ENCODE measurements at regions not wholly inside any gene's neighbourhood (a gene's known extent, or its start where the extent isn't known, plus 50 kb on each side); places are given as distances from the start of the nearest gene placed in this dataset.
A peak's percentile ranks its signal among the peaks of the same experiment; 100 is the strongest.

DNA sequence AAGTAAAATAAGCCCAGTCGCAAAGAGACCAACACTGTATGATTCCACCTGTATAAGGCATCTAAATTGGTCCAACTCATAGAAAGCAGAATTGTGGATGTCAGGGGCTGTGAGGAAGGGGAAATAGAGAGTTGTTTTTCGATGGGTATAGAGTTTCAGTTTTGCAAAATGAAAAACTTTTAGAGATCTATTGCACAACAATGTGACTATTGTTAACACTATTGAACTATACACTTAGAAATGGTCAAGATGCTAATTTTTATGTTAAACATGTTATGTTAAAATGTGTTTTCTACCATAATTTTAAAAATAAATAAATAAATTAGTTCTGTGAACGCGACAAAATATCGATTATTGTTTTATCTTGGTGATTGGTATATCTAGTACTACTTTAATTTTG, 192.4 kb downstream of the PTGER3 start:
- H3K36me3 ChIP-seq, result no peaks in the 10 kb centered on the region
- no peak for DNase-seq
- TF ChIP-seq POLR2A (IDR thresholded peaks at IDR 0.05), result no peak
- TF ChIP-seq, protein P1, sequence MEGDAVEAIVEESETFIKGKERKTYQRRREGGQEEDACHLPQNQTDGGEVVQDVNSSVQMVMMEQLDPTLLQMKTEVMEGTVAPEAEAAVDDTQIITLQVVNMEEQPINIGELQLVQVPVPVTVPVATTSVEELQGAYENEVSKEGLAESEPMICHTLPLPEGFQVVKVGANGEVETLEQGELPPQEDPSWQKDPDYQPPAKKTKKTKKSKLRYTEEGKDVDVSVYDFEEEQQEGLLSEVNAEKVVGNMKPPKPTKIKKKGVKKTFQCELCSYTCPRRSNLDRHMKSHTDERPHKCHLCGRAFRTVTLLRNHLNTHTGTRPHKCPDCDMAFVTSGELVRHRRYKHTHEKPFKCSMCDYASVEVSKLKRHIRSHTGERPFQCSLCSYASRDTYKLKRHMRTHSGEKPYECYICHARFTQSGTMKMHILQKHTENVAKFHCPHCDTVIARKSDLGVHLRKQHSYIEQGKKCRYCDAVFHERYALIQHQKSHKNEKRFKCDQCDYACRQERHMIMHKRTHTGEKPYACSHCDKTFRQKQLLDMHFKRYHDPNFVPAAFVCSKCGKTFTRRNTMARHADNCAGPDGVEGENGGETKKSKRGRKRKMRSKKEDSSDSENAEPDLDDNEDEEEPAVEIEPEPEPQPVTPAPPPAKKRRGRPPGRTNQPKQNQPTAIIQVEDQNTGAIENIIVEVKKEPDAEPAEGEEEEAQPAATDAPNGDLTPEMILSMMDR (IDR thresholded peaks at IDR 0.05), result no peak
- H3K27me3 ChIP-seq, result no peaks in the 10 kb centered on the region
- H3K27ac ChIP-seq, result no peak overlapping the region
- H3K9me3 ChIP-seq, result no peaks in the 10 kb centered on the region
- no peak overlapping the region for H3K4me3 ChIP-seq
- no peaks in the 10 kb centered on the region for H3K4me1 ChIP-seq
- intact Hi-C loops (cut with DNase I; ENCODE audit: low total_unique reads), result no loop called here

DNA sequence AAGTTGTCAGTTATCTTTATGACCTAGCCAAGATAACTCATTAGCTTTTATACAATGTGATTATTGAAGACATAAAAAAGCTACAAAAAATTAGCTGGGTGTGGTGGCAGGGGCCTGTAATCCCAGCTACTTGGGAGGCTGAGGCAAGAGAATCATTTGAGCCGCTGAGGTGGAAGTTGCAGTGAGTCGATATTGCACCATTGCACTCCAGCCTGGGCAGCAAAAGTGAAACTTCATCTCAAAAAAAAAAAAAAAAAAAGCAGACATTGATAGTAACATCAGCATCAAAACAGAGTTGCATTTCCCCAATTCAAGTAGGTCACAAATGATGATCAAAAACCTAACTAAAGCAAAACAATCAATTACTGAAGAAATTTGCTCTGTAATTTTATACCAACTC, 191.4 kb downstream of the PTGER3 start:
- Histone ChIP-seq H3K9me3 (no peaks in the 10 kb centered on the region), H3K4me3 (no peak overlapping the region), H3K27ac (no peak overlapping the region), H3K4me1 (no peaks in the 10 kb centered on the region), H3K27me3 (no peaks in the 10 kb centered on the region), H3K36me3 (no peaks in the 10 kb centered on the region)
- DNase-seq, result no peak
- TF ChIP-seq POLR2A (IDR thresholded peaks at IDR 0.05), result no peak
- TF ChIP-seq, protein P1 (IDR thresholded peaks at IDR 0.05), result no peak
- intact Hi-C loops (cut with DNase I; ENCODE audit: low total_unique reads), result no loop called here

DNA sequence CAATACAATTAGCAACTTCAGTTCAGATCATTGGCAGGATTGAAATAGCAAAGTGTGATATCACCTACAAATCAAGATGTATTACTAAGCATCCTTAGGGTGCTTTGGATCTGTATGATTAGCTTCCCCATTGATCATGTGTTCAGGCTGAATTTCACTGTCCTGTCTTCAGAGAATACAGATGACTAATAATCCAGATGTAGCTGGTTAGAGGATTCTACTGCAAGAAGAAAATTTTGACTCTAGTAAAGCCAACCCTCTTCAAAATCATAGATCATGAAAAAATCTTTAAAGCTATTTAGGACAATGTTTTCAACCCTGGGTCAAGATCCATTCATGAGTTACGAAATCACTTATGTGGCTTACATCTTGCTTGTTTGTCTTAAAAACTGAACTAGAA, 184.4 kb downstream of the PTGER3 start:
- Histone ChIP-seq H3K27me3 (no peaks in the 10 kb centered on the region), H3K4me3 (no peak overlapping the region), H3K27ac (no peak overlapping the region), H3K36me3 (no peaks in the 10 kb centered on the region), H3K4me1 (no peaks in the 10 kb centered on the region), H3K9me3 (no peaks in the 10 kb centered on the region)
- TF ChIP-seq POLR2A (IDR thresholded peaks at IDR 0.05), result no peak
- TF ChIP-seq, protein P1 (IDR thresholded peaks at IDR 0.05), result no peak
- intact Hi-C loops (cut with DNase I; ENCODE audit: low total_unique reads), result no loop called here
- no peak for DNase-seq

DNA sequence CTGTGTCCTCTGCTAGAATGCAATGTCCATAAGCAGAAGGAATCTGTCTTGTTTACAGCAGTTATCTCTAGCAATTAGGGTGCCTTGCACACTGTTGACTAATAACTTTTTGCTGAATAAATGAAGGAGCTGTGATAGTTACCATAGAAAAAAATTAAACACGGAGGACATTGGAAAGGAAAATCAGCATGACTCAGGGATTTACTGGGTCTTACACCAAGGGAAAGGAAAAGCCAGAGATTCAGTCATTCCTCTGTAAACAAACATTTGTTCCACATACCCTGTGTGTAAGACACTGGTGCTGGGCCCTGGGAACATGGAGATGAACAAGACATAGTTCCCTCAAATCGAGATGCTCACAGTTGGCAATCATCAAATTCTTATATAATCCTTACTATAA, 183.3 kb downstream of the PTGER3 start:
- no peaks in the 10 kb centered on the region for H3K27me3 ChIP-seq
- H3K4me1 ChIP-seq, result no peaks in the 10 kb centered on the region
- no peak for TF ChIP-seq POLR2A (IDR thresholded peaks at IDR 0.05)
- TF ChIP-seq, protein P1 (IDR thresholded peaks at IDR 0.05), result no peak
- DNase-seq, result no peak
- H3K4me3 ChIP-seq, result no peak overlapping the region
- intact Hi-C loops (cut with DNase I; ENCODE audit: low total_unique reads), result no loop called here
- H3K9me3 ChIP-seq, result no peaks in the 10 kb centered on the region
- H3K27ac ChIP-seq, result peak overlapping the region; percentile 6 to 35
- no peaks in the 10 kb centered on the region for H3K36me3 ChIP-seq

DNA sequence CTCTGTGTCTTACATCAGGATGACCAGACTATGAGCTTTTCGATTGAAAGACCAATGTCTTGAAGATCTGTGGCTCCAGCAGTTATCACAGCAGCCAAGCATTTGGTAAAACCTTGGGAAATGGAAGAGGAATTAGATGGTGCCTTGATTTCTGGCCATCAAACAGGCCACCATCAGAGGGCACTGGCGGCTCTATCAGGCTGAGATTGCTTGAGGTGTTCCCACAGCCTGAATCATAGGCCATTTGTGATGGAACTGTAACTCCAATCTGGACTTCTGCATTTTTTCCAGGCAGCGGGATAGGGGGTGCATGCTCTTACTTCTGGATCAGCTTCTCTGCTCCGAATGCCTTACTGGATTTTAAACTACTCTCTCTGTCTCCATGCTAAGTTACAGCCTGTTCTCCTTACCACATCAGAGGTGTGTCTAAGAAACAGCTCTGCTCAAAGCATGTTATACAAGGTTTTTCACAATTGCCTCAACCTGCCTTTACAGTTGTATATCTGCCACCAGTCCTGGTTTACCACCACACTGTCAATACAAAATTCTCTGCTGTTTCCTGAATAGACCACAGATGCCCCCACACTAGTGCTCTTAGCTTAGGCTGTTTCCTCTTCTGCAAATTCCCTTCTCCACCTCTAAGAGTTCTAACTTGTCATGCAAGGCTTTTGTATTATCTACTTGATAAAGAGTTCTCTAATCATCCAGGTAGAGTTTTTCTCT, 180.9 kb downstream of the PTGER3 start:
- no peak for TF ChIP-seq POLR2A (IDR thresholded peaks at IDR 0.05)
- TF ChIP-seq, protein P1 (IDR thresholded peaks at IDR 0.05), result no peak
- Histone ChIP-seq H3K4me1 (no peaks in the 10 kb centered on the region), H3K36me3 (no peaks in the 10 kb centered on the region), H3K27me3 (no peaks in the 10 kb centered on the region), H3K9me3 (no peaks in the 10 kb centered on the region), H3K27ac (no peak overlapping the region), H3K4me3 (no peak overlapping the region)
- intact Hi-C loops (cut with DNase I; ENCODE audit: low total_unique reads), result no loop called here
- no peak for DNase-seq
